Suprapubic skin (tissue), 3 donors: ENCODE measurements at regions not wholly inside any gene's neighbourhood (a gene's known extent, or its start where the extent isn't known, plus 50 kb on each side); places are given as distances from the start of the nearest gene placed in this dataset.

Experiments used
- POLR2A ChIP-seq, 2 donors: fragments of 450-650 bp; IDR thresholded peaks; one replicate each; pipeline ENCODE4 v1.6.1; 2017; ENCODE audit warnings: antibody characterized with exemption in 2 of 2, mild to moderate bottlenecking in 2 of 2, moderate library complexity in 2 of 2
- TF ChIP-seq, protein P1 (sequence below), 2 donors: fragments of 200-600 bp in 1 of 2; fragments of 450-650 bp in 1 of 2; sonication (generic) in 1 of 2; IDR thresholded peaks; one replicate each; pipeline ENCODE4 v1.5.1; 2016 to 2019; ENCODE audit warnings: antibody characterized with exemption in 2 of 2, mild to moderate bottlenecking in 1 of 2, moderate library complexity in 1 of 2

DNA sequence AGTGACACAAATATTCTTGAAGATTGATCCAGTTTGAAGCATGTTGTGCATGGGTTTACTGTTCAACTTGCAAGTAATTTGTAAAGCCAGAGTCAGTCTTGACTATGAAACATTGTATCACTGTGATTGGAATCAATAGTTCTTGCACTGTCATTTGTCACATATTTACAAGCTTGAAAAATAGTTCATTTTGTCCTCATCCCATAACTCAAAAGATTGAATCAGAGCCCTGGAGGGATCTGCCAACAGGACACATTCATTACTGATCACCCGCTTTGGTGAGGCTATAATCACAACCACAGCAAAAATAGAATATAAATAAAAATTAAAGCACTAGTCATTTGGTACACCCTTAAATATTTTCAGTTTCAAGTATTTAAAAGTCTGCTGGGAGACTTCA is 368.9 kb downstream of the WDR72 start:
- TF ChIP-seq, protein P1, sequence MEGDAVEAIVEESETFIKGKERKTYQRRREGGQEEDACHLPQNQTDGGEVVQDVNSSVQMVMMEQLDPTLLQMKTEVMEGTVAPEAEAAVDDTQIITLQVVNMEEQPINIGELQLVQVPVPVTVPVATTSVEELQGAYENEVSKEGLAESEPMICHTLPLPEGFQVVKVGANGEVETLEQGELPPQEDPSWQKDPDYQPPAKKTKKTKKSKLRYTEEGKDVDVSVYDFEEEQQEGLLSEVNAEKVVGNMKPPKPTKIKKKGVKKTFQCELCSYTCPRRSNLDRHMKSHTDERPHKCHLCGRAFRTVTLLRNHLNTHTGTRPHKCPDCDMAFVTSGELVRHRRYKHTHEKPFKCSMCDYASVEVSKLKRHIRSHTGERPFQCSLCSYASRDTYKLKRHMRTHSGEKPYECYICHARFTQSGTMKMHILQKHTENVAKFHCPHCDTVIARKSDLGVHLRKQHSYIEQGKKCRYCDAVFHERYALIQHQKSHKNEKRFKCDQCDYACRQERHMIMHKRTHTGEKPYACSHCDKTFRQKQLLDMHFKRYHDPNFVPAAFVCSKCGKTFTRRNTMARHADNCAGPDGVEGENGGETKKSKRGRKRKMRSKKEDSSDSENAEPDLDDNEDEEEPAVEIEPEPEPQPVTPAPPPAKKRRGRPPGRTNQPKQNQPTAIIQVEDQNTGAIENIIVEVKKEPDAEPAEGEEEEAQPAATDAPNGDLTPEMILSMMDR (IDR thresholded peaks at IDR 0.05), result no peak
- no peak for TF ChIP-seq POLR2A (IDR thresholded peaks at IDR 0.05)
